GM19438 (cell line): ENCODE measurements at regions not wholly inside any gene's neighbourhood (a gene's known extent, or its start where the extent isn't known, plus 50 kb on each side); places are given as distances from the start of the nearest gene placed in this dataset.
"Not testable (repeated sequence)": the region's sequence is repeated elsewhere in the genome, so short reads cannot be mapped to it uniquely, and the experiment has no call there.

Experiments
- ATAC-seq: cut with Tn5 transposase; IDR thresholded peaks from one replicate; pipeline ENCODE4 v1.9.1; 2021; ENCODE audit warnings: low read depth; ENCODE audit not compliant: unreplicated experiment

DNA sequence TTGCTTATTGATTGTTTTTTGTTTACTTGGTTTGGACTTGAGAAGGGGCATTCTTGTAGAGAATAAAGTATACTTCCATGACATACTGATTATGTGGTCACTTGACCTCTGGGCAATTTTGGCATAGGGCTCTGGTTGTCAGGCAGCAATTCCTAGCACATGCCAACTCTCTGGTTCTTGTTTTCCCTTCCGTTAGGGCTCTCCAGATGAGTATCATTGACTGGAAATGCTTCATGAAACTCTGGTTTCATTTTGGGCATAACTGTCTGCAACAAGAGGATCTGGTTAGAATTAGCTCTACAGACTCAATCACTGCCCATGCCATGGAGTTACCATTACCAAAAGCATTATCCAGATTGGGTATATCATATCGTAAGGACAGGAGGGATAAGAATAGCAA, 1057.9 kb downstream of the FAT4 start:
- no peak for ATAC-seq

DNA sequence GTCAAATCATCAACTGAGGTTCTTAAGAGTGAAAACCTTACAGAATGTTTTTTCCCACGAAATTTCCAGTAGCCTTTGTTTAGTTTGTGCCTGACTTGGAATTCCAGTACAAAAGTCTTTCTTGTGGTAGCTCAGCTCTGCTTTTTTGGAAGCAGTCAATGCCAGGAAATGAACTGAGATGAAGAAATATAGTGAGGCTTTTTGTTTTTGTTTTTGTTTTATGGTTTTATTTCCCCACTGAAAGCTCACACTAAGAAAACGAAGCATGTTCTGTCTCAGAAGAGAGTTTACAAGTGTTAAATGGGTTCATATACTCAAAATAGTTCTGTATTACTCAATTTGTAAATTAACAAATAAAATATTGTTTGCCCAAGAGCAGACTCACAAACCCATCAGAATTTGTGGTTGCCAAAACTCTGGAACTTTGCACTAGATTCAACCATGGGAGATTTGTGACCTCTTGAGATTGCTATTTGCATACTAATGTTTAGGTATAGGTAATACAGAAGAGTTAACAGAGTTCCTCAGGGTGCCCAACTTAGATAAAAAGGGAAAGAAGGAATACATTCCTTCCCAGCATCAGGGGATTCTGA, 1060.8 kb downstream of the FAT4 start:
- ATAC-seq, result no peak

DNA sequence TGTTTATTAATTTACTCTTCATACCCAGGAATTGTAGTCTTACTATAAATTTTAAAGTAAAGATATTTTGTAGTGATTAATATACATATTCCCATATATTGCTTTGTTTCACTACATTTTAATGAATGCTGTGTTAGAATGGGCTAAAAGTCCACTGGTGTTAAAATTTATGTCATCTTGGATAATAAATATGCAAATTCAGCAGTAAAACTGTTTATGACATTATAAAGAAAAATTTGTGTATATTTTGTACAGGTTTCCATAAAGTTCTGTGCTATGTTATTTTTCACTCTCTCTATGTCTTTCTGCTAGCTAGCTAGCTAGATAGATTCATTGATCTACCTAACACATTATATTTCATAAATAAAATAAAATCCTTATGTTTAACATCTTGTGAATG, 1071.2 kb downstream of the FAT4 start:
- ATAC-seq, result no peak

DNA sequence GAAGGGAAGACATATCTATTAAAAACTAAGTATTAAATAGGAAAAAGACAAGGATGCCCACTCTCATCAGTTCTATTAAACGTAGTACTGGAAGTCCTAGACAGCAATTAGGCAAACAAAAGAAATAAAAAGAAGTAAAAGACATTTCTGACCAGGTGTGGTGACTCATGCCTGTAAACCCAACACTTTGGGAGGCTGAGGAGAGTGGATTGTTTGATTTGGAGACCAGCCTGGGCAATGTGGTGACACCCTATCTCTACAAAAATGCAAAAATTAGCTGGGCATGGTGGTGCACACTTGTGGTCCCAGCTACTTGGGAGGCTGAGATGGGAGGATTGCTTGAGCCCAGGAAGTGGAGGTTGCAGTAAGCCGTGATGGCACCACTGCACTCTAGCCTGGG, 1071.8 kb downstream of the FAT4 start:
- no peak for ATAC-seq

DNA sequence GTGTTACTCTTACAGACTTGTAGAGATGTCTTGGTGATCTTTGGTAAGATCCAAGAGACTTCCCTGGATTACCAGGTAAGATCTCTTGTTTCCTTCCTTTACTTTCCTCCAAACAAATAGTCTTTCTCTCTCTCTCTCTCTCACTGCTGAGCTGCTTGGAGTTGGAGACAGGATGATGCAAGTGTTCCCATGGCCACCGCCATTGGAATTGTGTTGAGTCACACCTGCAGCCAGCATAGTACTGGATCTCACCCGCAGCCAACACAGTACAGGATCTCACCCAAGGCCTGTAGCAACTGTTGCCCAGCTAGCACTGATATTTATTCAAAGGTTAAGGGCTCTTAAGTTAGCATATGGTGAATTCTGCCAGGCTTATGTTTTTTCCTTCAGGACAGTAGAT, 1080.9 kb downstream of the FAT4 start:
- ATAC-seq, result no peak

DNA sequence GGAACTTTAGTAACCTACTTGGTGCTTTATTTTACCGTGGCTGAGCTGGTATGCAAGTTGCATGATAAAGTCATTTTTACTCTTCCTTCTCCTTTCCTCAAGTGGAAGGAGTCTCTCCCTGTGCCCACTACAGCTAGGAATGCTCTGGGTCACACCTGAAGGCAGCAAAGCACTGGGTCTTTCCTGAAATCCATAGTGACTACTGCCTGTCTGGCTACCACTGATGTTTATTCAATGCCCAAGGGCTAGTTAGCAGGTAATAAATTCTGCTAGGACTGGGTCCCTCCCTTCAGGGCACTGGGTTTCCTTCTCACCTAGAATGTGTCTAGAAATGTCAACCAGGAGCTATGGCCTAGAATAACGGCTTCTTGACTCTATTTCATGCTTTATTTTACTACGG, 1081.4 kb downstream of the FAT4 start:
- no peak for ATAC-seq

DNA sequence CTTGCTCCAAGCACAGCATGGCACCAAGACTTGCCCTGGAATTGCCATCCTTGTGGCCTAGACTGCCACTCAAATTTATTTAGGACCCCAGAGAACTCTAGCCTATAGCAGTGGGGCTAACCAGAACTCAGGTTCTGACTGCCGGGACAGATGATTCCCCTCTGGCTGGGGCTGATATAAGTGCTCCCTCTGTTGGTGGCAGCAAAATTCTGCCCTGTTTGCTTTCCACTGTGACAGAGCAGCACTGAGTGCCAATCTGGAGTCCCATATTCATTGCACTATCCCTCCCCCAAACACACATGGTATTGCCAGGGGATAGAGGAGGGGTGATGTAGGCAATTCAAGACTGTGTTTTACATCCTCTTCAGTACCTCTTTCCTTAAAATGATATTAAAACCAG, 1081.9 kb downstream of the FAT4 start:
- no peak for ATAC-seq

DNA sequence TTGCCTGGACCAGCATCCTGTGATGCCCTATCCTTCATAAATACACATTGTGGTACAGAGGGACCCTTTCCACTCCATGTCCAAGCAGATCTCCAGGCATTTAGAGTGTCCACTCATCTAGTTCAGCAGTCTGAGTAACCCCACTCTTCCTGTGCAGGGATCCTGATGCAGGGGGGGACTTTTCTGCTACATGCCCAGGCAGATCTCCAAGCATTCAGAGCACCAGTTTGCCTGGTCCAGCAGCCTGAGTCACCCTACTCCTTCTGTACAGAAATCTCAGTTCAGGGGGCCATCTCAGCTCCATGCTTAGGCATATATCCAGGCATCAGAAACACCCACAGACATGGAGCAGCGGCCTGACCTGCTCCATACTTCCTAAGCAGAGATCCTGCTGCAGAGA, 1089.8 kb downstream of the FAT4 start:
- no peak for ATAC-seq

DNA sequence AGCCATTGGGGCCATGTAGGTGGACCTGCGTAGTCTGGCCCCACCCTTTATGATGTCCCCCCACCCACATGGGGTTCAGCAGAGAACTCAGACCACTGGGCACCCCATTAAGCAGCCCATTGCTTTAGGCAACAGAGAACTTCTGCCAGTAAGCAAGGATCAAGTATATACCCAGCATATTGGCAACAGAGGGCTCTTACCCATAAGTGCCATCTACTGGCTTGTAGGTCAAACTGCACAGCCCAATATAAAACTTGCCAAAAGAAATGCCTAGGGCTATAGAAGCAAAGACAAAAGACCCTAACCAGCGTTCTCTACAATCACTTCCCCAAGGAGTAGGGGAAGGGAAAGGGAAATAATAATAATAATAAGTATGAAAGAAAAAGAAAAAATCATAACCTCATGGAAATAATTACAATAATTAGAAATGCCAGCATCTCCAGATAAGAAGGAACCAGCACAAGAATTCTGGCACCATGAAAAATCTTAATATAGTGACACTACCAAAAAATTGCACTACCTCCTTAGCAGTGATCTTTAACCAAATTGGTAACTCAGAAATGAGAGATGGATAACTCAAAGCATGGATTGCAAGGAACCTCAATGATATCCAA, 1090.7 kb downstream of the FAT4 start:
- ATAC-seq, result no peak

DNA sequence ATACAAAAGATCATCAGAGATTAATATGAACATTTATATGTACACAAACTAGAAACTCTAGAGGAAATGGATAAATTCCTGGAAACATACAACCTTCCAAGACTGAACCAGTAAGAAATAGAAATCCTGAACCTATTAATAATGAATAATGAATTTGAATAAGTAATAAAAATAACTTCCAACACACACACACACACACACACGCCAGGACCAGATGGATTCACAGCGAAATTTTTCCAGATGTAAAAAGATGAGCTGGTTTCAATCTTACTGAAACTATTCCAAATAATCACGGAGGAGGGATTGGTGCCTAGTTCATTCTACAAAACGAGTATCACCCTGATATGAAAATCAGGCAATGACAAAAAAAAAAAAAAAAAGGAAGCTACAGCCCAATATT, 1095.0 kb downstream of the FAT4 start:
- no peak for ATAC-seq

DNA sequence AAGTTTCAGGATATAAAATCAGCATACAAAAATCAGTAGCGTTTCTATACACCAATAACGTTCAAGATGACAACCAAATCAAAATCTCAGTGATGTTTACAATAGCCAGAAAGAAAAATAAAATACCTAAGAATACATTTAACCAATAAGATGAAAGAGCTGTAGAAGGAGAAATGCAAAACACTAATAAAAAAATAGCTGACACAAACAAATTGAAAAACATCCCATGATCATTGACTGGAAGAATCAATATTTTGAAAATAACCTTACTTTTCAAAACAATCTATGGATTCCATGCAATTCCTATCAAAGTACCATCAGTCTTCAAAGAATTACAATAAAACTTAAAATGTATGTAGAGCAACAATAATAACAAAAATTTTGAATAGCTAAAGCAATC, 1096.3 kb downstream of the FAT4 start:
- ATAC-seq, result no peak

DNA sequence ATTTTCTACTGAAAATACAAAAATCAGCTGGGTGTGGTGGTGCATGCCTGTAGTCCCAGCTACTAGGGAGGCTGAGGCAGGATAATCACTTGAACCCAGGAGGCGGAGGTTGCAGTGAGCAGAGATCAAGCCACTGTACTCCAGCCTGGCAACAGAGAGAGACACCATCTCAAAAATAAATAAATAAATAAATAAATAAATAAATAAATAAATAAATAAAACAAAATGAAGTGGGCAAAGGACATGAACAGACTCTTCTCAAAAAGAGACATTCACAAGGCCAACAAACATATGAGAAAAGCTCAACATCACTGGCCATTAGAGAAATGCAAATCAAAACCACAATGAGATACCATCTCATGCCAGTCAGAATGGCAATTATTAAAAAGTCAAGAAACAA, 1097.6 kb downstream of the FAT4 start:
- not testable (repeated sequence) for ATAC-seq

DNA sequence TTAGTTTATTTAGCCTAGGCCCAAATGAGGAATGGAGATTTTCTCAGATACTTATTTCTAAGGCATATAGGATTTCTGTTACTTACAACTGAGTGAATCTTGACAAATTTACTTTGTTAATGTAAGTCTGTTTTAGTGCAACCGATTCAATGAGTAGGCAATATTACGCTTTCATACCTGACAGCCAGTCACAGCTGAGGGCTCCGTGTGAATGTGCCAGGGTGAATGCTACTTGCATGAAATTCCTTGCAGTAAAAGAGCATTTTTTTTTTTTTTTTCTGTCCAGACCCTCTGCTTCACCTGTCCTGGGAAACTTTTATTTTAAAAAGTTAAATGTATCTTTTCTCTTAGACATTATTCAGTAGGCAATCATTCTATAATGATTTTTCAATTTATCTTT, 1100.0 kb downstream of the FAT4 start:
- ATAC-seq, result no peak

DNA sequence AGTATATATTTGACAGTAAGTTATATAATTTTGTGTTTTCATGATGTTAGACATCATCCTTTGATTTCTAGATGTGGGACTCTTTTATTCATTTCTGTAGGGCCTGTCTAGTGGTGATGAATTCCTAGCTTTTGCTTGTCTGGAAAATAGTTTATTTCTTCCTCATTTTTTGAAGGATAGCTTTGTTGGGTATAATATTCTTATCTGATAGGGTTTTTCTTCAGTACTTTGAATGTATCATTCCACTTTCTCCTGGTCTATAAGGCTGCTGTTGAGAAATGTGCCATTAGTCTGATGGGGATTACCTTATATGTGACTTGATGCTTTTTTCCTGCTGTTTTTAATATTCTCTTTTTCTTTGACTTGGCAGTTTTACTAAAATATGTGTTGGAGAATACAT, 1104.5 kb downstream of the FAT4 start:
- no peak for ATAC-seq

DNA sequence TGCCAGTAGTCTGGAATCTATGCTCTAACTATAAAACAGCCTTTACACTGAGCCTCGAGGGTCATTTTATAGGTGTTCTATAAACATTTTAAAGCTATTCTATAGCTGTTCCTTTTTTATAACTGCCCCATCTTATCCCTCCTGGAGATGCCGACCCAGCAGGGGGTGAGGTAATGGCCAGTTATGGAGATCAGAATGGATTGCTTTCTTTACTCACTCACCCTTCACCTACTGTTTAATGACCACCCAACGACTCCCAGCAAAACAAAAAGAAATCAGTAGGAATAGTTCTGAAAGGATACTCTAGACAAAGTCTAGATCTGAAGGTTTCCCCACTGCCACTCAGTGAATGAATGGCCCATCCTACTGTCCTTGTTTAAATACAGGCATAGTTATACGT, 1113.1 kb downstream of the FAT4 start:
- no peak for ATAC-seq

DNA sequence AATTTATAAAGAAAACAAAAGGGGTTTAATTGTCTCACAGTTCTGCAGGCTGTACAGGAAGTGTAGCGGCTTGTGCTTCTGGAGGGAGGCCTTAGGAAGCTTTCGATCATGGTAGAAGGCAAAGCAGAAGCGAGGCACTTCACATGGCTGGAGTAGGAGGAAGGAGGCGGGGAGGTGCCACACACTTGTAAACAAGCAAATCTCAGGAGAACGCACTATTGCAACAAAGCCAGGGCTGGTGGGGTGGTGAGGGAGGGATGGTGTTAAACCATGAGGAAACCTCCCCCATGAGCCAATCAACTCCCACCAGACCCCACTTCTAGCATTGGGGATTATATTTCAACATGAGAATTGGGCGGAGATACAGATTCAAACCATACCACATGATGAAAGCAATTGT, 1116.3 kb downstream of the FAT4 start:
- ATAC-seq, result no peak

DNA sequence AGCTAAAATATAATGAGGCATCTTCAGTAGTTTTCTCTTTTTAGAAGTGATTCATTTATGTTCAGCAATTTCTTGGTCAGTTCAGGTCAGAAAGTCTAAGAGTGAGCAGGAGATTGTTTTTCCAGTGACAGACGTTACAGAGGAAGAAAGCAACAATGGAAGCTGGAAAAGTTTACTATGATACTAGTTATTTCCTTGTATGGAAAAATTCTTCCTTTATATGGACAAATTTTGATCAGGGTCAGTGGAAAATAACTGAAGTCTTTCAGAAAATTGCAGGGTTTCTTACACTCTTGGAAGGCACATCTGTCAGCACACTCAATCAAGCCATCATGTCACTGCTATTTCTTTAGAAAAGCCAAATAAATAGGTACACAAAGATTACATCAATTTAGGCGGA, 1120.7 kb downstream of the FAT4 start:
- ATAC-seq, result no peak

DNA sequence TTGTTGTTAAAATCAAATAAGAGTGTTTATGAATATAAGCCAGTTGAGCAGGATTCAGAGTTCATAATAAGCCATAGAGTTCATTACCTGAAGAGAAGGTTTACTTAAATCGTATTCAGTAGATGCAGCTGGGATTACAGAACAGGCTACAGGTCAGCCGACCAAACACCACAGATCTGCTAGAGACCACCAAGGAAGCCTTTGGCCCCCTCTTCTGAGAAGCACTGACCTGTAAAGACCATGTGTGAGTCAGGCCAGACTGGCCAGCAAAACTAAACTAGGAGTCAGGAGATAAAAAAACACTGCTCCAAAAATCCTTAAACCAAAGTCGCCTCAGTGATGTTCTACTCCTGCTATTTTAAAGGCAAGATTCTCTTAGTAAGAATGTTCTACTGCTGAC, 1125.5 kb downstream of the FAT4 start:
- ATAC-seq, result no peak

DNA sequence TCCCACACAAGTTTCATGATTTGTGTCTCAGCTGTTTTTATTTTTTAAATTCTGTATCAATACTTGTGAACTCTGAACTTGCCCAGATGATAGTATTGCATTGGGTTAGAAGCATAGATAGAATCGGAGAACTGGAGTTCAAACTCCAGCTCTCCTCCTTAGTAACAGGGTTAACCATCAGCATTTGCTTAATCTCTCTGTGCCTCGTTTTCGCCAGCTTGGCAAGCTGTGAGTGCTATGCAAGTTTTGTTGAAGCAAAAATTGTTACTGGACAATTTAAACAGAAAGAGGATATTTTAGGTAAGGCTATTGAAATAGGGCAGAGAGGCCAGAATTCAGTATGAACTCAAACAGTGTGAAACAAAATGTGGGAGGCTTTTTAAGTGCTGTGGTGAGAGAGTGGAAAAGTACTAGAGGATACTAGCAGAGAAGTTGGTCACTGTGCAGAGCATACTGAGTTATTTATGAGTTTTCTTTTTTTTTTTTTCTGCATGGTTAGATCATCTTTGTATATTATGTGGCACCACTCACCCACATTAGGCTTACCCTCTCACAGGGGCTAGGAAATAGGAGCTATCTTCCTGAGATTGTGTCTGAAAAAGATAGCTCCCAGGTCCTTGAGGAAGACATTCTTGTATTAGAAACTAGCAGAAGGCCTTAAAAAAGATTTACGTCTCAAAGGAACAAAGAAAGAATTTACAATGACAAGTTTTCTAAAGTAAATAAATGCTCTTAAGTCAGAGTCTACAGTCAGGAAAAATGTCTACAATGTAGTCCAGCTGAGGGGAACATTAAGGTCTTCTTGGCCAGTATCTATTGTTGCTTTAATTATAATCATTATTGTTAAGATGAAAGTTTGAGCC, 1126.6 kb downstream of the FAT4 start:
- ATAC-seq, result no peak

DNA sequence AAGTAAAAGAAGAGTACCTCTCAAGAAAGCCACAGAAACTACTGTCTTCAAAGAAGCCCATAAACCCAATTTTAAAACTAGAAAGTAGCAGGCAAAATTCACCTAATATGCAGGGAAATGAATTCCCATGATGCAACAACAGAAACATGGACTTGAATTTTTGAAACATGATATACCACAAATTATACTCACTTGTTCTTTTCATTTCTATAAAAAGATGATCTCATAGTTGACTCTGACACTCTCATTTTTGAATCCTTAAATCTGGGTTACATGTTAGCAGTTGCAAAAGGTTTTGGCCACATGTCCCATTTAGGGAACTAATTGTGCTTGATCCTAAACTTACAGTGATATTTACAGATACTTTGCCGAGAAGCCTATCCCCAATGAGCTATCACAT, 1130.8 kb downstream of the FAT4 start:
- ATAC-seq, result no peak

DNA sequence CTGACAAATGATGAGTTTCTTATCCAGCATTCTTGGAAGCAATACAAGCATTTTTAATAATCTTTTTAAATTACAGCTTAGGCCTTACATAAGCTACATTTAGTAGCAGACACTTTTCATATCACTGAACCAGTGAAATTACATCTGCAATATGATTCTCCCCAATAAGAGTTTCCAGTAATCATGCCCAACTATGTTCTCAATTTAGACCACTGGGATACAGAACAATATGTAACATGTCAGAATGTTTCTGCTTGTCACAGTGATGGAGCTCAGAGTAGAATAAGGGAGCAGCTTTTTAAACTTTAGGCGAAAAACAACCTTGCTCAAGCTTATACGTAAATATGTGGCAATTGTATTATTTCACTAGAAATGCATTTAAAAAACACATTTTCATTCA, 1132.2 kb downstream of the FAT4 start:
- no peak for ATAC-seq
